Stimulated activated CD4-positive, alpha-beta T cell treated with anti-CD3 and anti-CD28 coated beads, Interleukin-4, amount 100 ng/mL, for 48 hours (primary cell): ENCODE measurements at regions not wholly inside any gene's neighbourhood (a gene's known extent, or its start where the extent isn't known, plus 50 kb on each side); places are given as distances from the start of the nearest gene placed in this dataset.

Experiments used
- DNase-seq, 2 donors: peaks; one replicate each; pipeline ENCODE4 v3.0.0-alpha.2; 2020; ENCODE audit warnings: low read depth in 2 of 2

DNA sequence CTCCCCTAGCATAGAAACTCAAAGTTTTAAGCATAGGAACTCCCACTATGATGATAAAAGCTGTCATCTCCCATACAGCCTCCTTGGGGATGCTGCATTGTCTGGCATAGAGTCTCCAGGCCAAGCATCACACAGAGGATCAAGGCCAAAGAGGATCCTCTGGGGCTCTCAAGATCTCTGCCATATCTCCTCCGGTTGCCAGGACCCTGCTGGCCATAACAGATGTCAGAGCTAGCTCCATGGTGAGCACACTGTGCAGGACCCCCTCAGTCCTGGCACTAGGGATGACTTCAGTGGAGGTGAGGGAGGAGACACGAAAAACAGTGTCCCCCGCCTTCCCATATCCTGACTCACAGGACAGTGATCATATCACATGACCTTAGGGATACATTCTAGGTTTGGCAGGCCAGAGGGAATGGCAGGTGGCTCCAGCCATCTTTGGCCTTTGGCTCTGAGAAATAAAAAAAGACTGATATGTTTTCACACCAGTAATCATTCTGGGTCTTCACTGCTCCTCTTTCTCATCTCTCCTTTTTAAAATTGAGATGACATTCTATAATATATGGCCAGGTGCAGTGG lies 235.0 kb downstream of the MYCN start:
- DNase-seq, result no peak

DNA sequence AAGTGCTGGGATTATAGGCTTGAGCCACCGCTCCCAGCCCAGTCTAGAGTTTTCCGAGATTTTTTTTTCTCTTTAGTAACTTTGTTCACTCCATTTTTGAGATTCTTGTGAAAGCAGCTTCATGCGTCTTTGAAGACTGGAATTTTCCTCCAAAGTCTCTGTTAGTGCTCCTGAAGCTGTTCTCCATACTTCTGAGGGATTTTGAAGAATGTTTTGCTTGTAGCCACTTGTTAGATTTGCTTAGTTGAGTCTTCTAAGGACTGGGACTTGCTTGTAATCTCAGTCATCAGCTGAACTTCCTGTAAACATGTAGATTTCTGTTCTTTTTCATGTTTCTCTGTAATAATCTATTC lies 234.3 kb downstream of the MYCN start:
- DNase-seq, result no peak

DNA sequence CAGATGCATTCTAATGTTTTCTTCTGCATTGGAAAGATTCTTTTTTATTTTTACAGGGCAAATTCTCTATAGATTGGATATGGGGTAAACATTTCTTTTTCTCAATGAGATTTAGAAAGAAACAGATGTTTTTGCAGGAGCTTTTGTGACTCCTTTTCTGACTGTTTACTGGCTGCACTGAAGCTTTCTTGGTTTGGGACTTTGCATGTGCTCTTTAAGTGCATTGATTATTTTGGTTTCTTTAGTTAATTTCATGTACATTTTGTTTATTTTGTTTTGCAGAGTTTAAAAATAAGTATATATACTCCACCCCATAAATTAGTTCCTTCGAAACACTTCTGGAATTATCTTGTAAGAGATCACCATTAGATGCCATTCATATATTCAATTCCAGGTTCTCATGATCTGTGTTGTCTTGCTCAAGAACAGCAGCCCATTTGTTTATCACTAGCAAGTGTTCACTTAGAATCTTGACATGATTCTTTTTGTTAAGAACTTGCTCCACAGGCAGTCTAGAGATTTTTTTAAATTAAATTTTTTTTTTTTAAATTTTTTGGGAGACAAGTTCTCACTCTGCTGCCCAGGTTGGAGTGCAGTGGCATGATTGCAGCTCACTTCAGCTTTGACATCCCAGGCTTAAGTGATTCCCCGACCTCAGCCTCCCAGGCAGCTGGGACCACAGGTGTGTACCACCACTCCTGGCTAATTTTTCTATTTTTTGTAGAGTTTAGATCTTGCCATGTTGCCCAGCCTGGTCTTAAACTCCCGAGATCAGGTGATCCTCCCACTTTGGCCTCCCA lies 233.7 kb downstream of the MYCN start:
- DNase-seq, result no peak

DNA sequence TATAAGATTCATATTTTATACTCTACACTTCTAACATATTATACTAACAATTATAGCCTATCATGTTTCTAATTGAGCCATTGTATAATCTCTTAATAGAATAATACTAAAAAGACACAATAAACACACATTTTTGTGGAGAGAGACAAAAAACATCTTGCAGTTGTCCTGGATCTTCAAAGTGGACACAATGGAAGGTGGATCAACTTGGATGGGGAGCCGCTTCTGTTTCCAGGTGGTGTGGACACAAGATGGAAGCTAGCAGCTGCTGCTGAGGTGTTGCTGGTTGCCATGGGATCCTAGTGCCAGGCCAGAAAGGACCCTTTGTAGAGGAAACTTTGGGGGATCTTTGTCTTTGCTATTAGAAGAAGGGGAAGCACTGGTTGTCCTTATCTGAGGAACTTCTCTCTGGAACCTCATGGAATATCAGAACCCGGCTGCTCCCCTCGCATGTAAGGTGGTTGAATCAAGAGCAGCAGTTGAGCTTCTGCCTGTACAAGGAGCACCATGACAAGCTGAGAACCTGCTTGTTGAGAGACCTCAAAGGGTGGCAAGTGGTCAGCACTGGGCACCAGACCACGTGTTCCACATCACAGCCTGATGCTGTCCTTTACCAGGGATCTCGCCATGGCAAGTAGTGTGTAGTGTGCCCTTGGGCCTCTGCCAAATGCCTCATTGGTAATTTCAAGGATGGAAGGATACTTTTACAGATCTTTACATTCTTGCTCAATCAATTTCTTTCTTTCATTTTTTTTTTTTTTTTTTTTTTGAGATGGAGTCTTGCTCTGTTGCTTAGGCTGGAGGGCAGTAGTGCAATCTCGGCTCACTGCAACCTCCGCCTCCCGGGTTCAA lies 232.2 kb downstream of the MYCN start:
- no peak for DNase-seq

DNA sequence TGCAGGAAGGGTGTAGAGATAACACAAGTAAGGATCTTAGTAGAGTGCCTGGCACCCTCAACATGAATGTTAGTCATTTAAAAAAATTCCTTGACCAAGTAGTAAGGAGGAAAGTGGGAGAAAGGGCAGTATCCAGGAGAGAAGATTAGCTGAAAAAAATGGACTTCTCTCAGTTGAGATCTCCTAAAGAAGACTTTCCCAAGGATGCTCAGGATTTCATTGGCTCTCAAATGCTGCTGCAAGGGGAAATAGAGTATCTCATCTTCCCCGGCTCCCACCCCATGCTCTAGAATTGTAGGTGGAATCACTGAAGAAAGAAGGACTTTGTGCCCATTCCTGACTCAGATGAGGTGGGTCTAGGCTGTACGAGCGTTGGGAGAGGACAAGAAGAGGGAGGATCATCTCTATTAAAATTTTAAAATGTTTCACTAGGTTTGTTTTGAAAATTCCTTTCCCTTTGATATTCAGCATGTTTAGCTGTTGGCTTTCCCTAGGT lies 231.1 kb downstream of the MYCN start:
- no peak for DNase-seq

DNA sequence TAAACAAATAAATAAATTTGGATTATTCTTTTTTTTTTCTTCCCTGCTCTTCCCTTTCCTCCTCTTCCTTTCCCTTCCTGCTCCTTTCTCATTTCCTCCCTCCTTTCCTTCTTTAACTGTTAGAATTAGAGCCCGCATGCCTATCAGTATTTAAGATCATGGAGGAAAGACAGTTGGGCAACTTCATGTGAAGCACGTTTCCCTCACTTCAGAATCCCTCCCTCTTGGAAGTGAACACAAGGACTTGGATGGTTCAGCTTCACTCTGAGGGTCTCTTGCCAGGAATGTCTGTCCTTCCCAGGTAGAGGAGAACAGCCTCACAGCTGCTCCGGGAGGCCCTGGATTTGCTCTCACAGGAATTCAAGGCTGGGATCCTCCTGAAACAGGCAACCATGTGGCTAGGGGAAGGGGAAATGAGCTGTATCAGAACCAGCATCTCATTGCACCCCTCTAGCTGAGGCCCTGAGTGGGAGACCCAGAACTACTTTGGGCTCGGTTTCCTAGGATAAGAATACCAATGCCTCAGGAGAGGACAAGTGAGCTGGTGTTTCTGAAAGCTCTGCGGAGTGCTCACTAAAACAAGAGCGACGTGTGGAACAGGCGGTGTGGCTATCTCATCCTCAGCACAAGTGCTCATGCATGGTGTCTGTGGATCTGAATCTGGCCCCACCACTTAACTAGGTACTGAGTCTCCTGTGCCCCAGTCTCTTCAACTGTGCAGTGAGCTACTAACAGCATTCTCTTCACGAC lies 230.5 kb downstream of the MYCN start:
- DNase-seq, result no peak

DNA sequence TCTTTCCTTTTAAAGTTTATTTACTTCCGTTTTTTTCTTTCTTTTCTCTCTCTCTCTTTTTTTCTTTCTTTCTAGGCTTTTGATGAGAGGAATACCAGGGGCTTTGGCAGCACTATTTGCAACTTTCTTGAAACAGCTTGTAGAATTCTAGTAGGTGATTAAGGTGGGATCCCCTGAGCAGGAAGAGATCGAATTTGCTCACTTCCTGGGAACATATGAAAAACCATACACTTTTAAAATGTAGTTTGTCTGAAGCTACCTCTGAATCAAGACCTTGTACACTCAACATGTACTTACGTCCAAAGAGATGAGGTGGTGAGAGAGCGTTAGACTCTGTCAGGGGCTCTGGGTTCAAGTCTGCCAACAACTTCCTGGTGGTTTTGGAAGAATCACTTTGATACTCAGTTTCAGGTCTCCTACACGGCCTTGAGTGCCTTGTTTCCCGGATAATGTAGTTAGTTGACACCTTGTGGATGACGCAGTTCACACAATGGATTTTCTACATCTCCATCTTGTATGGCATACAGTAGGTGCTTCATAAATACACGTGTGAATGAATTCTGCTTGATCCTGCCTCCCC lies 229.1 kb downstream of the MYCN start:
- no peak for DNase-seq

DNA sequence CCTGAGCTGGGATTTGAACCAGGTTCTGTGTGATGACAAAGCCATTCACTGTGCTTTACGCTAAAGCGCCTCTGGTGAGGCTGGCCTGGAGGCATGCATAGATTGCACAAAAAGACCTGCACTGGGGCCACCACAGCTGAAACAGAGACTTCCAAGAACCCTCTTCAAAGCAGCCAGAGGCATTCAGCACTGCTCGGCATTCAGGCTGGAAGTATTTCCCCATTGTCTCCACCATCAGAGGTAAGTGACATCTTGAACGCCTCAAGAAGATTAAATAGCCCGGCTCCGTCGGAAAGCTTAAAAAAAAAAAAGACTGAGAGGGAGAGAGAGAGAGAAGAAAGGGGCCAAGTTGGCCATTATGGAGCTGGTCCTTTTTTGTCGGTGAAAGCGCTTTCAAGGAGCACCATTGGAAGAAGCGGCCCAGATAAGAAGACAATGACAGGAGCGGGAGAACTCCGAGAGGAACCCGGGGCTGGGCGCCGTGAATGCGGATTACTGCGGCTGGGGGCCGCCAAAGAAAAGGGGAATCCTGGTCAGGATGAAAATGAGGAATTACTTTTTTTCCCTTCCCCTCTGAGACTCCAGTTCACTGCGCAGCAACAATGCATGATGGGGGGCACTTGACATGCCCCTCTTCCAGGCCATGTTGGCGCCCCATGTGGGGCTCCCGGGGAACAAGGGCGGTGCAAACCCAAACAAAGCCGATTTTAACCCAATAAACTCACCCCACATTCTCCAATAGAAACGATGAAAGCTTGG lies 228.3 kb downstream of the MYCN start:
- no peak for DNase-seq

DNA sequence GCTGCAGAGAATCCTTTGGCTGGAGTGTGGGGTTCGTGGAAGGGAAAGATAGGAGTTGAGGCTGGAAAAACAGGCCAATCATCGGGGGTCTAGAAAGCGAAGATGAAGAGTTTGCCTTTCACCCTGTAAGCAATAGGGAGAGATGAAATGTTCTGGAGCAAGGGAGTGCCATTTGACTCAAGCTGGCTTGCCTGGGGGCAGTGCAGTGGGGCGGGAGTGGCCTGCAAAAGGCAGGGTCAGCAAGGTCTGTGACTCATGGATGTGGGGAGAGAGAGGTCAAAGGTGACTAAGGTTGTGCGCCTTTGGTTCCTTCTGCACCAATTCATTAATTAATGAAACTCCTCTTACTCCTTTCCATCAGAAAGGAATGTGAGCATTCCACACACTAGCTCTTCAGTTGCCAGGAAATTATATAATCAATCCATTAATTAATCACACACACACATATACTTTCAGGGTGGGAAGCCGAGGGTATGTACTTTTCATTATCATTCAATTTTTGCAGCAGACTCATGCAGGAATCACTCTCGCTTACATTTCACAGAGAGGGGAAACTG lies 227.6 kb downstream of the MYCN start:
- no peak for DNase-seq

DNA sequence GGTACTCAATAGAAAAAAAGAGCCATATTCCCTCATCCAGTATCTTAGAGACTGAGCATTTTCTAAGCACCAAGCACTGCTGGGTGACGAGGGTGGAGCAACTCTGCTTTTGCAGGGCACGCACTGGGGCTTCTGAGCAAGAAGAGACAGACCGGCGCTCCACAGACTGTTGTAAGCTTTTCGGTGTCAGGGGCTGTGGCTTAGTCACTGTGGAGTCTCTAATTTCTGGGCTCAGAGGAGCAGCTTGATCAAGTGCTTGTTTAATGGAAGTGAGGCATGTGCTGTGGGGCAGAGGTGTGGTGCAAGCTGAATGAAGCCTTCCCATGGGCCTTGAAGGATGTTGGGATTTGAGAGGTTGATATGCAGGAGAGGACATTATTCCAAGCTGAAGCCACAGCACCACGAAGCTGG lies 227.1 kb downstream of the MYCN start:
- DNase-seq, result no peak

DNA sequence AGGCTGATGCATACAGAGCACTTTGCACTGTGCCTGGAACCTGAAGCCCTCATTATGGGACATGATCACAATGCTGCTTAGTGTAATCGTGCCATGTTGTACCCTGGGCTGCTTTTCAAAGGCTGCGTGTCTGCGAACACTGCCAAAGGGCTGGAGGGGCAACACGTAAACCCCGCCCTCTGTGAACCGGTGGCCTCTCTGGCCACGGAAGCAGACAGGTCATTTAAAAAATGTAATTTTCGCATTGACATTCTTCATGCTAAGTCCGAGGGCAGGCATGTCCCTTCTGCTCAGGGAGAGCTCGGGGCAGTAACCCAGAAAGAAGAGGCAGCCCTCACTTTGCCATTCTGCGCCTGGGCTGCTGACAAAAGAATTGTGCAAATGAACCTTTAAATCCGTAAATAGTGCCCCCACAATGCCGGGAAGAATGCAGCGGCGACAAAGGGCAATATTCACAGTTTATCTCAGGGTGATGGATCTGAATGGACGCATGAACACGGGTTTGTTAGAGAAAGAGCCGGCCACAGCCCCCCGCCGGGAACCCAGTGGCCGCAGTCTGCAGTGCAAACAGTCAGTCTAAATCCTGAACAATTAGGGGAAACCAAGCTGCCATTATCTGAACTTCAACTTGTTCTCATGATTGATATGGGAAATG lies 226.1 kb downstream of the MYCN start:
- no peak for DNase-seq

DNA sequence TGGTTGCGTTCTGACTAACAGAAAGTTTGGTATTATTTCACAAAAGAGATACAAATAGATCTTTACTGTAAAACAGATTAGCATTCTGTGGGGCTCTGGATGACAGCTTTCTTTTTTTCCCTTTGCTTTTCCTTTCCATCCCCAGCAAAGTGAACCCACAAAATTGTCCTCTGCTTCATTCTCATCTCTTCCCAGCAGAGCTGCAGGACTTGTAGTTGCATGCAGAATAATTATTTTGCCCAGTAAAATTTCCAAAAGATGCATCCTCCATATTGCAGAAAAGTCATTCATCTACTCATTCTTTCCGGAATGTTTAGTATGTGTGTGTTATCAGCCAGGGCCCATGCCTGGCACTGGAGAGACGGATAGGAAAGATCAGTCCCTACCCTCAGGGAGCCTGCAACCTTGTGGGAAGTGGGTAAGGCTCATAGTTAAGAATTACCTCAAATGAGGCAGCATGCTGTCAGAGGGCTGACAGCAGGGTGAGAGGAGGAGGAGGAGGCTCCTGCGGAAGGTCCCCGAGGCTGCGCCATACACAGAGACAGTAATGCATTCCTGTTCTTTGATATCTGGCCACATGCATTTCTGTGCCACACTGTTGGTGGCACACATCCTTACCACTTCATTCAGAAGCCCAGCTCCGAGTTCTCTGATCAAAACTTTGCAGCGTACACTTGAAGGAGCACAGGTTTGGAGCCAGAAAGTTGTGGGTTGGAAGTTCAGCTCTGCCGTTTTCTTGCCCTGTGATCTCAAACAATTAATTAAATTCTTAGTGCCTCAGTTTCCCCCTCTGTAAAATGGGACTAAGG lies 225.4 kb downstream of the MYCN start:
- no peak for DNase-seq

DNA sequence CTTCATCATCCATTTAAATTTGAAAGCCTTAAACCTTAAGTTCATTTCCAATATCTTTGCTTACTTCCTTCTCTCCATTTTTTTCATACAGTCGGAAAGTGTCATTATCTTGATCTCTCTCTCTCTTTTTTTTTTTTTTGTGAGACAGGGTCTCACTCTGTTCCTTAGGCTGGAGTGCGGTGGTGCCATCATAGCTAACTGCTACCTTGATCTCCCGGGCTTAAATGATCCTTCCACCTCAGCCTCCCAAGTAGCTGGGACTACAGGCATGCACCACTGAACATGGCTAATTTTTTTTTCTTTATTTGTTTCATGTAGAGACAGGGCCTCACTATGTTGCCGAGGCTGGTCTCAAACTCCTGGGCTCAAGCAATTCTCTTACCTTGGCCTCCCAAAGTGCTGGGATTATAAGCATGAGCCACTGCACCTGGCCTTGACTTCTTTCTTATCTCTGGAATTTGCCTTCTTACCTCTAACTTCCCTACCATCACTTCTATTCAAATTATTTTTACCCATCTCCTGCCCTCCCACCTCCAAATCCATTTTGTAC lies 222.2 kb downstream of the MYCN start:
- DNase-seq, result no peak

DNA sequence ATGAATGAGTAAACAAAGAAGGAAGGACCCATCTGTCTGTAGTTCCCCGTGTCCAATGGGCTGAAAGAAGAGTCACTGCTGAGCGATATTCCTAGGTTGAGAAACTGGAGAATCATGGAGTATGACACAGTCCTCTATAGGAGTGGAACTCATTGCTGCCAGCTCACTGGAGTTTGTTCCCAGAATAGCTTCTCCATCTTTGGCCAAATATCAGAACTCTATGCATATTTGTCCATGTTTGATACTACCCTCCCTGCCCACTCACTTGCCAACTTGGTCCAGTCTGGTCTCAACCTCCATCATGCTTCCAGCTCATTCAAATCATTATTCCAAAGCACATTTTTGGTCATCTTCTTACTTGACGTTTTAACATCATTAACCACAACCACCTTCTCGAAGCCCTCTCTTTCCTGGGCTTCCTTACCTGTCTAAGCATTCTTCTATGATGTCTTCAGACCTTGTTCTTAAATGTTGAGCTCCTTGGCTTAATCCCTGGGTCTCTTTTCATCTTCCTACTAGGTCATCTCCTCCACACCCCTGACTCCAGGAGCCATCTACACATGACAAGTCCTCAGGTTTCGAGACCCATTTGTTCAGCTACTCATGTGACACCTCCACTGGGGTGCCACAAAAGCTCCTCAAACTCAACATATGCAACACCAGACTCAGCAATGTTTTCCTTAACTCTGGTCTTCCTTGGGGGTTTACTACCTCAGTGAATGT lies 221.6 kb downstream of the MYCN start:
- no peak for DNase-seq

DNA sequence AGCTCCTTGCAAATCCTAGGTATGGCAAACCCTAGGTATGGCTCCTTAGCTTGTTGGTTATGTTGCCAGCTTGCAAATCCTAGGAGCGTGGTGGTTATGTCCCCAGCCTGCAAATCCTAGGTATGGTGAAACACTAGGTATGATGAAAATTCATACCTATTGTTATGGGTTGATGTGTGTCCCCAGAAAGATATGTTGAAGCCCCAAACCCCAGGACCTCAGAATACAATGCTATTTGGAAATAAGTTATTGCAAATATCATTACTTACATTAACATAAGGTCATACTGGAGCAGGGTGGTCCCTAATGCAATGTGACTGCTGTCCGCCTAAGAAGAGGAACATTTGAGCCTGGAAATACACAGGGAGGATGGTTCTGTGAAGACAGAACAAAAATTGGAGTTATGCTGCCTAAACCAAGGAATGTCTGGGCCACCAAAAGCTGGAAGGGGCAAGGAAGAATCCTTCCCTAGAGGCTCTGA lies 220.8 kb downstream of the MYCN start:
- DNase-seq, result no peak

DNA sequence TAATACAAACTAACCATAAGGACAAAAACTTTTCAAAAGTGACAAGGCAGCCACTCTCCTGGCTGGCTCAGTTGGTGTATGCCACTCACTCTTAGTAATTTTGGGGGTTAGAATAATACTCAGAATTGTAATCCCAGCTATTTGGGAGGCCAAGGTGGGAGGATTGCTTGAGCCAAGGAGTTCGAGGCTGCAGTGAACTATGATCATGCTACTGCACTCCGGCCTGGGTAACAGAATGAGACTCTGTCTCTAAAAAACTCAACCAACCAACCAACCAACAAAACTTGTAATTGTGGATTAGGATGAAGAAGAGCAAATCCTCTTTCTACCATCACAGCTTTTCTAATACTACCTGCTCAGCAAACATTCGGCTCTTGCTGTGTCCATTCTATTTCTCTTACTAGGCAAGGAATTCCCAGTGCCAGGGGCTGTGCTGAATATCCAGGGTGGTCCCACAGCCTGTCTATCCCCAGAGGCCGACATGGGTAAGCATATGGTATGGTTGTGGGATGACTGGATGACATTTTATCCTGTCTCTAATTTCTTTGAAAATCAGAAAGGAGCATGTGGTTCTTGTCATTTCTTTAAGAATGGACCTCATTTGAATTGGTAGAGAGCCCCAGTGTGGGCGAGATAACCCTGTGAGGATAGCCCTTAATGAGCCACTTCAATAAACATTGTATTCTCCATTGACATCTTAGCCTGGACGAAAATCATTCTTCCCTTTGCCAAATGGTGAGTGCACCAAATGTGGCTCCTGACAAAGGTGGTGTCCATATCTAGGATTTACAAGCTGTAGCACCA lies 220.1 kb downstream of the MYCN start:
- DNase-seq, result no peak

DNA sequence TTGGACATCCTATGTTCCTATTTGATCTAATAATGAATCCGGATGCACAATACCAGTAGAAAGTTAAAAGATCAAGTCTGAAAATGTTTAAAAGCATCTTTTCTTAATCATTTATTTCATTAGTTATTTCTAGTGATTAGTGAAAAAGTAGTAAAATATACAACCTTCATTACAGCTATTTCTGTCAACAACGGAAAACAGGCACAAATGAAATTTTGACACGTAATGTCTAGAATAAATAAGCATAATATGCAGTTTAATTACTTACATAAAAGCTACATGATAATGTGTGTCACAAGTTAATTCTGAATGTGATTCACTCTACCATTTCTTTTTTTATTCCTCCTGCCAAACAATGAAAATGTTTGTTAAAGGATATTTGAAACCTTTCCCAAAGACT lies 216.1 kb downstream of the MYCN start:
- no peak for DNase-seq
